ENCODE measurements at regions not wholly inside any gene's neighbourhood (a gene's known extent, or its start where the extent isn't known, plus 50 kb on each side); places are given as distances from the start of the nearest gene placed in this dataset.

DNA sequence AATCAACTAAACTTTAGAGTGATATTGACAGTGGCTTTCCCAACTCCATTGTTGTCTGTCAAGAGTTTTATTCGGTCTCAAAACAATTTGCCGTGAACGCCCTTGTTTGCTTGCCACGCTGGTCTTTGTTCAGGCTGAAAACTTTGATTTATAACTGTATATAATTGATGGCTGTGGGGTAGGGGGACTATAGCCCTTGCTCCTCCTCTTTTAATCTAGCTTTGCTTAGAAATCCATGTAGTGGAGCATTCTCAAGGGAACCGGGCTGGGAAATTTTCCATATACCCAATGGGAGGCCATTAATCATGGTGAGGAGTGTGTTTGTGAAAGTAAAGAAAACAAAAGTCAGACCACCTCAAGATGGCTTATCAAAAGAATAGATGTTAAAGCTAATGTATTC is 339.8 kb upstream of the RARB start:
- no peaks in the 10 kb centered on the region for H3K9me3 ChIP-seq (ENCODE audit: control insufficient read depth, insufficient read depth, low read depth, low read length)
- no peaks in the 10 kb centered on the region for H3K36me3 ChIP-seq (ENCODE audit: control insufficient read depth in 2 of 2, insufficient read depth in 1 of 2, low read length in 2 of 2)
- ChIA-PET POLR2A (no interaction called here), CTCF (interaction anchor here (0.7 kb wide), 1 partner anchor 55 kb away, joined by 3 read pairs; no protein-coding TSS in a partner anchor)
- no peak overlapping the region for H3K4me3 ChIP-seq (ENCODE audit: low read depth, low read length)
- H3K4me1 ChIP-seq (ENCODE audit: control insufficient read depth, insufficient read depth, low read length): peaks cover 8% of the 10 kb centered on the region
- no peak overlapping the region; the same call in 1 of the 2 replicates for H3K27ac ChIP-seq (ENCODE audit: extremely low read depth, low read depth, low read length)
- TF ChIP-seq IKZF3 (tag by site-specific recombination; IDR thresholded peaks at IDR 0.05): peak; percentile 67
- no peak for TF ChIP-seq ZNF747 (tag by site-specific recombination; IDR thresholded peaks at IDR 0.05)
- TF ChIP-seq ZNF670 (tag by site-specific recombination; IDR thresholded peaks at IDR 0.05; ENCODE audit: low read depth): no peak
- 0 out of 2 replicates have a peak, but pooled peaks have one; percentile 23 for TF ChIP-seq TCF7L2 (IDR thresholded peaks at IDR 0.05; ENCODE audit: borderline replicate concordance, low read depth, low read length)
- TF ChIP-seq ZNF510 (tag by site-specific recombination; IDR thresholded peaks at IDR 0.05; ENCODE audit: insufficient replicate concordance): no peak
- TF ChIP-seq ZNF391 (tag by site-specific recombination; IDR thresholded peaks at IDR 0.05; ENCODE audit: borderline replicate concordance, low read depth): no peak
- TF ChIP-seq GLI2 (tag by site-specific recombination; IDR thresholded peaks at IDR 0.05; ENCODE audit: borderline replicate concordance, low read depth): no peak
- TF ChIP-seq, protein P1, sequence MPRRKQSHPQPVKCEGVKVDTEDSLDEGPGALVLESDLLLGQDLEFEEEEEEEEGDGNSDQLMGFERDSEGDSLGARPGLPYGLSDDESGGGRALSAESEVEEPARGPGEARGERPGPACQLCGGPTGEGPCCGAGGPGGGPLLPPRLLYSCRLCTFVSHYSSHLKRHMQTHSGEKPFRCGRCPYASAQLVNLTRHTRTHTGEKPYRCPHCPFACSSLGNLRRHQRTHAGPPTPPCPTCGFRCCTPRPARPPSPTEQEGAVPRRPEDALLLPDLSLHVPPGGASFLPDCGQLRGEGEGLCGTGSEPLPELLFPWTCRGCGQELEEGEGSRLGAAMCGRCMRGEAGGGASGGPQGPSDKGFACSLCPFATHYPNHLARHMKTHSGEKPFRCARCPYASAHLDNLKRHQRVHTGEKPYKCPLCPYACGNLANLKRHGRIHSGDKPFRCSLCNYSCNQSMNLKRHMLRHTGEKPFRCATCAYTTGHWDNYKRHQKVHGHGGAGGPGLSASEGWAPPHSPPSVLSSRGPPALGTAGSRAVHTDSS (tag by site-specific recombination; IDR thresholded peaks at IDR 0.05): 0 out of 2 replicates have a peak, but pooled peaks have one; percentile 25
- no peak for TF ChIP-seq KLF1 (tag by site-specific recombination; IDR thresholded peaks at IDR 0.05)
- TF ChIP-seq ZNF843 (tag by site-specific recombination; IDR thresholded peaks at IDR 0.05): 0 out of 2 replicates have a peak, but pooled peaks have one; percentile 44
- TF ChIP-seq, protein P2, sequence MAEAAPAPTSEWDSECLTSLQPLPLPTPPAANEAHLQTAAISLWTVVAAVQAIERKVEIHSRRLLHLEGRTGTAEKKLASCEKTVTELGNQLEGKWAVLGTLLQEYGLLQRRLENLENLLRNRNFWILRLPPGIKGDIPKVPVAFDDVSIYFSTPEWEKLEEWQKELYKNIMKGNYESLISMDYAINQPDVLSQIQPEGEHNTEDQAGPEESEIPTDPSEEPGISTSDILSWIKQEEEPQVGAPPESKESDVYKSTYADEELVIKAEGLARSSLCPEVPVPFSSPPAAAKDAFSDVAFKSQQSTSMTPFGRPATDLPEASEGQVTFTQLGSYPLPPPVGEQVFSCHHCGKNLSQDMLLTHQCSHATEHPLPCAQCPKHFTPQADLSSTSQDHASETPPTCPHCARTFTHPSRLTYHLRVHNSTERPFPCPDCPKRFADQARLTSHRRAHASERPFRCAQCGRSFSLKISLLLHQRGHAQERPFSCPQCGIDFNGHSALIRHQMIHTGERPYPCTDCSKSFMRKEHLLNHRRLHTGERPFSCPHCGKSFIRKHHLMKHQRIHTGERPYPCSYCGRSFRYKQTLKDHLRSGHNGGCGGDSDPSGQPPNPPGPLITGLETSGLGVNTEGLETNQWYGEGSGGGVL (tag by site-specific recombination; IDR thresholded peaks at IDR 0.05): no peak
- peak; percentile 86 for TF ChIP-seq SP7 (tag by site-specific recombination; IDR thresholded peaks at IDR 0.05)
- TF ChIP-seq ZNF658 (tag by site-specific recombination; IDR thresholded peaks at IDR 0.05): no peak
- TF ChIP-seq ZNF202 (tag by site-specific recombination; IDR thresholded peaks at IDR 0.05; ENCODE audit: borderline replicate concordance): no peak
- TF ChIP-seq ZNF148 (tag by site-specific recombination; IDR thresholded peaks at IDR 0.05; ENCODE audit: borderline replicate concordance): no peak
- no peak for TF ChIP-seq ZNF366 (tag by site-specific recombination; conservative IDR thresholded peaks at IDR 0.05)
- TF ChIP-seq ZNF792 (tag by site-specific recombination; IDR thresholded peaks at IDR 0.05): no peak
- TF ChIP-seq OSR2 (tag by site-specific recombination; IDR thresholded peaks at IDR 0.05): peak; percentile 31; the same call in 1 of the 2 replicates
- peak; percentile 52 for TF ChIP-seq FEZF1 (tag by site-specific recombination; IDR thresholded peaks at IDR 0.05)
- TF ChIP-seq ZNF239 (tag by site-specific recombination; IDR thresholded peaks at IDR 0.05): no peak
- peak; percentile 31; the same call in 1 of the 2 replicates for TF ChIP-seq ZEB2 (tag by site-specific recombination; IDR thresholded peaks at IDR 0.05)
- TF ChIP-seq ZNF629 (tag by site-specific recombination; IDR thresholded peaks at IDR 0.05): 0 out of 2 replicates have a peak, but pooled peaks have one; percentile 13
- no peak for TF ChIP-seq ZNF473 (tag by site-specific recombination; IDR thresholded peaks at IDR 0.05)
- no peak for TF ChIP-seq BCL11A (tag by site-specific recombination; IDR thresholded peaks at IDR 0.05; ENCODE audit: low read depth)
- TF ChIP-seq, protein P3, sequence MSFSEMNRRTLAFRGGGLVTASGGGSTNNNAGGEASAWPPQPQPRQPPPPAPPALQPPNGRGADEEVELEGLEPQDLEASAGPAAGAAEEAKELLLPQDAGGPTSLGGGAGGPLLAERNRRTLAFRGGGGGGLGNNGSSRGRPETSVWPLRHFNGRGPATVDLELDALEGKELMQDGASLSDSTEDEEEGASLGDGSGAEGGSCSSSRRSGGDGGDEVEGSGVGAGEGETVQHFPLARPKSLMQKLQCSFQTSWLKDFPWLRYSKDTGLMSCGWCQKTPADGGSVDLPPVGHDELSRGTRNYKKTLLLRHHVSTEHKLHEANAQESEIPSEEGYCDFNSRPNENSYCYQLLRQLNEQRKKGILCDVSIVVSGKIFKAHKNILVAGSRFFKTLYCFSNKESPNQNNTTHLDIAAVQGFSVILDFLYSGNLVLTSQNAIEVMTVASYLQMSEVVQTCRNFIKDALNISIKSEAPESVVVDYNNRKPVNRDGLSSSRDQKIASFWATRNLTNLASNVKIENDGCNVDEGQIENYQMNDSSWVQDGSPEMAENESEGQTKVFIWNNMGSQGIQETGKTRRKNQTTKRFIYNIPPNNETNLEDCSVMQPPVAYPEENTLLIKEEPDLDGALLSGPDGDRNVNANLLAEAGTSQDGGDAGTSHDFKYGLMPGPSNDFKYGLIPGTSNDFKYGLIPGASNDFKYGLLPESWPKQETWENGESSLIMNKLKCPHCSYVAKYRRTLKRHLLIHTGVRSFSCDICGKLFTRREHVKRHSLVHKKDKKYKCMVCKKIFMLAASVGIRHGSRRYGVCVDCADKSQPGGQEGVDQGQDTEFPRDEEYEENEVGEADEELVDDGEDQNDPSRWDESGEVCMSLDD (tag by site-specific recombination; IDR thresholded peaks at IDR 0.05): no peak
- TF ChIP-seq PRDM6 (tag by site-specific recombination; IDR thresholded peaks at IDR 0.05): peak; percentile 93
- TF ChIP-seq WT1 (tag by site-specific recombination; IDR thresholded peaks at IDR 0.05): peak; percentile 82
- peak; percentile 40; the same call in 1 of the 2 replicates for TF ChIP-seq ZIC2 (tag by site-specific recombination; IDR thresholded peaks at IDR 0.05)
- no peak for TF ChIP-seq ZNF184 (tag by site-specific recombination; IDR thresholded peaks at IDR 0.05)
- no peak for TF ChIP-seq ZNF114 (tag by site-specific recombination; IDR thresholded peaks at IDR 0.05)

Measured in HEK293 (cell line).